Tibial nerve (tissue), 4 donors: ENCODE measurements at regions not wholly inside any gene's neighbourhood (a gene's known extent, or its start where the extent isn't known, plus 50 kb on each side); places are given as distances from the start of the nearest gene placed in this dataset.

Experiments
- EP300 ChIP-seq, 2 donors: sonication (generic); formaldehyde crosslinking; IDR thresholded peaks; one replicate each; pipeline ENCODE4 v1.6.1; 2017; ENCODE audit warnings: antibody characterized with exemption in 2 of 2, mild to moderate bottlenecking in 1 of 2
- POLR2A ChIP-seq, 2 donors: fragments of 450-650 bp; IDR thresholded peaks; one replicate each; pipeline ENCODE4 v1.6.1; 2017; ENCODE audit warnings: antibody characterized with exemption in 2 of 2, mild to moderate bottlenecking in 2 of 2, moderate library complexity in 2 of 2
- TF ChIP-seq, protein P1 (sequence below), 5 experiments: fragments of 200-600 bp in 3 of 5; fragments of 450-650 bp in 2 of 5; sonication (generic) in 3 of 5; IDR thresholded peaks; one replicate each; pipeline ENCODE4 v1.5.1; 2016 to 2019; ENCODE audit warnings: antibody characterized with exemption in 5 of 5, mild to moderate bottlenecking in 3 of 5, moderate library complexity in 2 of 5

DNA sequence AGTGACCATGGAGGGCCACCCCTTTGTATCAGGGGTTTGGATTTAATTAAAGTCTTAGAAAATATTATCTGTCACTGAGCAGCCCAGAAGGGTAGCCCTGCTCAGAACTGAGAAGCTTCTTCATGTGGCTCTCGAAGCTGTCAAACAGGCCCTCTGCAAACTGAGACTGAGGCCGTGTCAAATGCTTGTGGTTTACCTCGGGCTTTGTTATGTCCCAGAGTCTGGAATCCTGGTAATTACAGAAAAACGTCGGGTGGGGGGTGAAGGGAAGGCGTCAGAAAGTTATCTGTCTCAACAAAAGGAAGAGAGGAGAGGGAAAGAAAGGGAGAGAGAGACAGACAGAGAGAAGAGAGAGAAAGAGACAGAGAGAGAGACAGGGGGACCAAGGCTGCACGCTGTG, 200.8 kb downstream of the BMP7 start:
- TF ChIP-seq, protein P1, sequence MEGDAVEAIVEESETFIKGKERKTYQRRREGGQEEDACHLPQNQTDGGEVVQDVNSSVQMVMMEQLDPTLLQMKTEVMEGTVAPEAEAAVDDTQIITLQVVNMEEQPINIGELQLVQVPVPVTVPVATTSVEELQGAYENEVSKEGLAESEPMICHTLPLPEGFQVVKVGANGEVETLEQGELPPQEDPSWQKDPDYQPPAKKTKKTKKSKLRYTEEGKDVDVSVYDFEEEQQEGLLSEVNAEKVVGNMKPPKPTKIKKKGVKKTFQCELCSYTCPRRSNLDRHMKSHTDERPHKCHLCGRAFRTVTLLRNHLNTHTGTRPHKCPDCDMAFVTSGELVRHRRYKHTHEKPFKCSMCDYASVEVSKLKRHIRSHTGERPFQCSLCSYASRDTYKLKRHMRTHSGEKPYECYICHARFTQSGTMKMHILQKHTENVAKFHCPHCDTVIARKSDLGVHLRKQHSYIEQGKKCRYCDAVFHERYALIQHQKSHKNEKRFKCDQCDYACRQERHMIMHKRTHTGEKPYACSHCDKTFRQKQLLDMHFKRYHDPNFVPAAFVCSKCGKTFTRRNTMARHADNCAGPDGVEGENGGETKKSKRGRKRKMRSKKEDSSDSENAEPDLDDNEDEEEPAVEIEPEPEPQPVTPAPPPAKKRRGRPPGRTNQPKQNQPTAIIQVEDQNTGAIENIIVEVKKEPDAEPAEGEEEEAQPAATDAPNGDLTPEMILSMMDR (IDR thresholded peaks at IDR 0.05): no peak
- no peak for TF ChIP-seq POLR2A (IDR thresholded peaks at IDR 0.05)
- TF ChIP-seq EP300 (IDR thresholded peaks at IDR 0.05): no peak
